Ectodermal cell (in vitro differentiated cells): ENCODE measurements at regions not wholly inside any gene's neighbourhood (a gene's known extent, or its start where the extent isn't known, plus 50 kb on each side); places are given as distances from the start of the nearest gene placed in this dataset.

Experiments used
- H3K27ac ChIP-seq: 2 replicates; pipeline ENCODE4 v1.7.0; 2013; ENCODE audit warnings: mild to moderate bottlenecking, low read depth, low read length; ENCODE audit not compliant: insufficient read depth, poor library complexity, severe bottlenecking
- H3K27me3 ChIP-seq: 2 replicates; pipeline ENCODE4 v1.7.0; 2013; ENCODE audit warnings: mild to moderate bottlenecking, low read length; ENCODE audit not compliant: insufficient read depth, control insufficient read depth, poor library complexity, severe bottlenecking
- H3K36me3 ChIP-seq: one replicate; pipeline ENCODE4 v1.7.0; 2013; ENCODE audit warnings: low read length; ENCODE audit not compliant: control insufficient read depth, insufficient read depth
- H3K4me1 ChIP-seq: one replicate; pipeline ENCODE4 v1.7.0; 2013; ENCODE audit warnings: low read length; ENCODE audit not compliant: control insufficient read depth, insufficient read depth
- H3K4me3 ChIP-seq: 2 replicates; pipeline ENCODE4 v1.7.0; 2013; ENCODE audit warnings: low read depth, low read length, control low read depth; ENCODE audit not compliant: insufficient read depth
- H3K9me3 ChIP-seq: 2 replicates; pipeline ENCODE4 v1.7.0; 2013; ENCODE audit warnings: mild to moderate bottlenecking, low read length, moderate library complexity; ENCODE audit not compliant: control insufficient read depth
- WGBS, 2 experiments: methylation state at CpG; one replicate each; pipeline ENCODE4 v1.1.7; 2013; ENCODE audit warnings: missing lambda C conversion rate in 2 of 2; 5-methylcytosine and 5-hydroxymethylcytosine counted together

- Histone ChIP-seq H3K36me3 (no peaks in the 10 kb centered on the region), H3K27me3 (no peaks in the 10 kb centered on the region), H3K4me1 (no peaks in the 10 kb centered on the region), H3K27ac (no peak overlapping the region), H3K9me3 (no peaks in the 10 kb centered on the region), H3K4me3 (no peak overlapping the region)
- 93% methylated on average over 4 of the region's 4 CpGs for WGBS, 2 experiments
Observed at GRCh38 chr20:40753472-40753871, 64.4 kb upstream of the MAFB start.

GRCh38 chr20:40754339-40754943 is 65.4 kb upstream of the MAFB start:
- no peak overlapping the region for H3K4me3 ChIP-seq
- 88 to 89% methylated on average over 6 of the region's 6 CpGs for WGBS, 2 experiments
- H3K4me1 ChIP-seq = no peaks in the 10 kb centered on the region
- H3K36me3 ChIP-seq = no peaks in the 10 kb centered on the region
- no peaks in the 10 kb centered on the region for H3K9me3 ChIP-seq
- H3K27ac ChIP-seq = no peak overlapping the region
- H3K27me3 ChIP-seq = no peaks in the 10 kb centered on the region

GRCh38 chr20:40757087-40757486 is 68.1 kb upstream of the MAFB start:
- Histone ChIP-seq H3K27me3 (no peaks in the 10 kb centered on the region), H3K4me3 (no peak overlapping the region), H3K9me3 (no peaks in the 10 kb centered on the region), H3K36me3 (no peaks in the 10 kb centered on the region), H3K27ac (no peak overlapping the region), H3K4me1 (no peaks in the 10 kb centered on the region)

- no peak overlapping the region for H3K4me3 ChIP-seq
- H3K36me3 ChIP-seq = no peaks in the 10 kb centered on the region
- H3K27me3 ChIP-seq = no peaks in the 10 kb centered on the region
- H3K27ac ChIP-seq = no peak overlapping the region
- 55 to 63% methylated on average over 2 of the region's 2 CpGs for WGBS, 2 experiments
- no peaks in the 10 kb centered on the region for H3K4me1 ChIP-seq
- no peaks in the 10 kb centered on the region for H3K9me3 ChIP-seq
Observed at GRCh38 chr20:40758790-40759189, 69.8 kb upstream of the MAFB start.

GRCh38 chr20:40760399-40760798 is 71.4 kb upstream of the MAFB start:
- Histone ChIP-seq H3K9me3 (no peaks in the 10 kb centered on the region), H3K36me3 (no peaks in the 10 kb centered on the region), H3K27ac (no peak overlapping the region), H3K4me1 (no peaks in the 10 kb centered on the region), H3K27me3 (no peaks in the 10 kb centered on the region), H3K4me3 (no peak overlapping the region)
- WGBS, 2 experiments = 91 to 93% methylated on average over 2 of the region's 3 CpGs

- Histone ChIP-seq H3K27ac (no peak overlapping the region), H3K36me3 (no peaks in the 10 kb centered on the region), H3K4me3 (no peak overlapping the region), H3K4me1 (no peaks in the 10 kb centered on the region), H3K27me3 (no peaks in the 10 kb centered on the region), H3K9me3 (no peaks in the 10 kb centered on the region)
- WGBS, 2 experiments = 92 to 93% methylated on average over 10 of the region's 10 CpGs
Observed at GRCh38 chr20:40763646-40764295, 74.7 kb upstream of the MAFB start.

GRCh38 chr20:40765814-40766480 is 76.9 kb upstream of the MAFB start:
- Histone ChIP-seq H3K36me3 (no peaks in the 10 kb centered on the region), H3K27ac (no peak overlapping the region), H3K9me3 (no peaks in the 10 kb centered on the region), H3K27me3 (no peaks in the 10 kb centered on the region), H3K4me3 (no peak overlapping the region), H3K4me1 (no peaks in the 10 kb centered on the region)
- WGBS, 2 experiments = 88 to 95% methylated on average over 4 of the region's 4 CpGs

- H3K27ac ChIP-seq = no peak overlapping the region
- H3K4me1 ChIP-seq = no peaks in the 10 kb centered on the region
- H3K36me3 ChIP-seq = no peaks in the 10 kb centered on the region
- H3K4me3 ChIP-seq = no peak overlapping the region
- H3K27me3 ChIP-seq = no peaks in the 10 kb centered on the region
- WGBS, 2 experiments = 84% methylated on average over 5 of the region's 5 CpGs
- H3K9me3 ChIP-seq = no peaks in the 10 kb centered on the region
Observed at GRCh38 chr20:40766790-40767614, 78.0 kb upstream of the MAFB start.

GRCh38 chr20:40767615-40767924 is 78.5 kb upstream of the MAFB start:
- no peaks in the 10 kb centered on the region for H3K4me1 ChIP-seq
- no peaks in the 10 kb centered on the region for H3K9me3 ChIP-seq
- WGBS, 2 experiments = 92% methylated on average over 3 of the region's 3 CpGs
- H3K27me3 ChIP-seq = no peaks in the 10 kb centered on the region
- H3K4me3 ChIP-seq = no peak overlapping the region
- H3K36me3 ChIP-seq = no peaks in the 10 kb centered on the region
- no peak overlapping the region for H3K27ac ChIP-seq

GRCh38 chr20:40768105-40768504 is 79.1 kb upstream of the MAFB start:
- no peaks in the 10 kb centered on the region for H3K36me3 ChIP-seq
- no peak overlapping the region for H3K27ac ChIP-seq
- H3K27me3 ChIP-seq = no peaks in the 10 kb centered on the region
- WGBS, 2 experiments = 92 to 96% methylated on average over 3 of the region's 3 CpGs
- no peaks in the 10 kb centered on the region for H3K4me1 ChIP-seq
- H3K4me3 ChIP-seq = no peak overlapping the region
- no peaks in the 10 kb centered on the region for H3K9me3 ChIP-seq
